H1 (cell line): ENCODE measurements at regions not wholly inside any gene's neighbourhood (a gene's known extent, or its start where the extent isn't known, plus 50 kb on each side); places are given as distances from the start of the nearest gene placed in this dataset.

Experiments used
- CTCF ChIA-PET: fragments of 300-600 bp; sonication (Branson Sonifier 250); formaldehyde crosslinking; loops from one replicate; lab custom pipeline; 2021; ENCODE audit not compliant: partially characterized antibody; lab: Charles Lee
- POLR2A ChIA-PET: fragments of 300-600 bp; sonication (Branson Sonifier 250); formaldehyde crosslinking; loops from one replicate; lab custom pipeline; 2021; ENCODE audit warnings: inconsistent platforms; ENCODE audit not compliant: partially characterized antibody; lab: Charles Lee
- DNase-seq, 2 experiments: peaks; one replicate each; pipeline versions ENCODE4 v3.0.0 to v3.0.0-alpha.2; 2010 to 2022; ENCODE audit warnings: low spot score in 2 of 2, low read depth in 1 of 2, mixed read lengths in 1 of 2
- FAIRE-seq: peaks from 2 replicates; lab custom pipeline; 2011; peaks lifted over from hg19 to GRCh38; lab: Jason Lieb, UNC
- H2AFZ ChIP-seq: 2 replicates; pipeline ENCODE4 v1.8.1; 2012; ENCODE audit warnings: low read length, inconsistent platforms
- H2AK5ac ChIP-seq: 2 replicates; pipeline ENCODE4 v1.6.1; 2013; ENCODE audit warnings: low read depth, low read length
- H2BK120ac ChIP-seq: replicated peaks from 2 replicates; pipeline ENCODE3; 2013; ENCODE audit warnings: low read depth, low read length, inconsistent platforms
- H2BK12ac ChIP-seq: 2 replicates; pipeline ENCODE4 v1.6.1; 2013; ENCODE audit warnings: low read depth, low read length
- H2BK15ac ChIP-seq: 2 replicates; pipeline ENCODE4 v1.6.1; 2013; ENCODE audit warnings: low read length
- H2BK20ac ChIP-seq: 2 replicates; pipeline ENCODE4 v1.6.1; 2013; ENCODE audit warnings: low read length
- H2BK5ac ChIP-seq: 2 replicates; pipeline ENCODE4 v1.6.1; 2013; ENCODE audit warnings: low read depth, low read length
- H3K14ac ChIP-seq: 2 replicates; pipeline ENCODE4 v1.6.1; 2013; ENCODE audit warnings: inconsistent platforms; ENCODE audit not compliant: insufficient read length
- H3K18ac ChIP-seq: 2 replicates; pipeline ENCODE4 v1.6.1; 2013; ENCODE audit warnings: low read length; ENCODE audit errors: extremely low read depth
- H3K23ac ChIP-seq: 2 replicates; pipeline ENCODE4 v1.6.1; 2013; ENCODE audit warnings: inconsistent platforms; ENCODE audit not compliant: insufficient read length
- H3K23me2 ChIP-seq: 2 replicates; pipeline ENCODE4 v1.6.1; 2013; ENCODE audit warnings: low read depth, low read length
- H3K27ac ChIP-seq: 2 replicates; pipeline ENCODE4 v1.6.1; 2011; ENCODE audit warnings: low read depth, low read length, inconsistent platforms
- H3K27me3 ChIP-seq, 4 experiments: replicated peaks in 1 of 4; 1 replicate in 1 of 4; 2 replicates in 3 of 4; pipeline versions ENCODE4 v1.6.1 to v1.8.1; 2011 to 2013; ENCODE audit warnings: low read length in 3 of 4, mild to moderate bottlenecking in 3 of 4, inconsistent platforms in 2 of 4, mixed read lengths in 2 of 4, moderate library complexity in 1 of 4; ENCODE audit not compliant: control insufficient read depth in 3 of 4, insufficient read depth in 3 of 4; ENCODE audit errors: extremely low read depth in 1 of 4
- H3K36me3 ChIP-seq, 4 experiments: 2 replicates each; pipeline versions ENCODE4 v1.6.1 to v1.8.1; 2011 to 2013; ENCODE audit warnings: mild to moderate bottlenecking in 4 of 4, low read length in 3 of 4, moderate library complexity in 2 of 4, control low read depth in 1 of 4, inconsistent platforms in 1 of 4; ENCODE audit not compliant: insufficient read depth in 4 of 4, control insufficient read depth in 2 of 4
- H3K4ac ChIP-seq: replicated peaks from 2 replicates; pipeline ENCODE3; 2013; ENCODE audit warnings: low read length, low read depth, mixed read lengths, inconsistent platforms; ENCODE audit not compliant: insufficient read length
- H3K4me1 ChIP-seq, 4 experiments: replicated peaks in 1 of 4; 1 replicate in 1 of 4; 2 replicates in 3 of 4; pipeline versions ENCODE4 v1.6.1 to v1.8.1; 2011 to 2013; ENCODE audit warnings: low read length in 3 of 4, inconsistent platforms in 2 of 4, mixed read lengths in 1 of 4; ENCODE audit not compliant: insufficient read depth in 4 of 4, control insufficient read depth in 3 of 4
- H3K4me2 ChIP-seq, 2 experiments: 2 replicates each; pipeline versions ENCODE4 v1.6.1 to v1.8.1; 2011 to 2013; ENCODE audit warnings: low read depth in 2 of 2, low read length in 2 of 2, control low read depth in 1 of 2, inconsistent platforms in 1 of 2, mild to moderate bottlenecking in 1 of 2; ENCODE audit not compliant: insufficient read depth in 1 of 2
- H3K4me3 ChIP-seq, 4 experiments: fragments of 200-600, 300-600 bp in 1 of 4; sonication (generic), shearing (Covaris generic), sonication (Bioruptor Twin) in 1 of 4; 2 replicates each; pipeline versions ENCODE4 v1.5.1 to v1.8.1; 2011 to 2016; ENCODE audit warnings: low read length in 4 of 4, low read depth in 3 of 4, control low read depth in 2 of 4, inconsistent platforms in 2 of 4, mild to moderate bottlenecking in 2 of 4, mixed read lengths in 1 of 4, moderate library complexity in 1 of 4; ENCODE audit not compliant: insufficient read depth in 2 of 4; ENCODE audit errors: extremely low read depth in 1 of 4
- H3K56ac ChIP-seq: replicated peaks from 2 replicates; pipeline ENCODE3; 2013; ENCODE audit warnings: low read depth, mild to moderate bottlenecking, mixed read lengths, low read length, inconsistent platforms; ENCODE audit not compliant: insufficient read length
- H3K79me1 ChIP-seq: 2 replicates; pipeline ENCODE4 v1.6.1; 2013; ENCODE audit warnings: low read depth, low read length, control low read depth
- H3K79me2 ChIP-seq, 2 experiments: 2 replicates each; pipeline versions ENCODE4 v1.6.1 to v1.8.1; 2012 to 2013; ENCODE audit warnings: low read length in 2 of 2, mild to moderate bottlenecking in 2 of 2, inconsistent platforms in 1 of 2; ENCODE audit not compliant: insufficient read depth in 2 of 2, control insufficient read depth in 1 of 2
- H3K9ac ChIP-seq, 4 experiments: replicated peaks in 1 of 4; 1 replicate in 1 of 4; 2 replicates in 3 of 4; pipeline versions ENCODE4 v1.6.1 to v1.8.1; 2011 to 2013; ENCODE audit warnings: low read depth in 3 of 4, low read length in 3 of 4, control low read depth in 2 of 4, mild to moderate bottlenecking in 2 of 4, moderate library complexity in 2 of 4, inconsistent platforms in 1 of 4; ENCODE audit errors: extremely low read depth in 1 of 4
- H3K9me3 ChIP-seq, 2 experiments: 2 replicates each; pipeline versions ENCODE4 v1.6.1 to v1.8.1; 2012 to 2013; ENCODE audit warnings: mild to moderate bottlenecking in 2 of 2, moderate library complexity in 2 of 2, control low read depth in 1 of 2, inconsistent platforms in 1 of 2, low read depth in 1 of 2, low read length in 1 of 2, mixed read lengths in 1 of 2; ENCODE audit not compliant: insufficient read depth in 2 of 2
- H4K20me1 ChIP-seq, 2 experiments: replicated peaks in 1 of 2; 2 replicates each; pipeline versions ENCODE3 to v1.8.1; 2011 to 2013; ENCODE audit warnings: inconsistent platforms in 2 of 2, low read length in 2 of 2, mild to moderate bottlenecking in 1 of 2; ENCODE audit not compliant: insufficient read depth in 2 of 2, control insufficient read depth in 1 of 2
- H4K5ac ChIP-seq: 2 replicates; pipeline ENCODE4 v1.6.1; 2013; ENCODE audit warnings: low read length, low read depth, mixed read lengths, inconsistent platforms; ENCODE audit not compliant: insufficient read length
- H4K8ac ChIP-seq: 2 replicates; pipeline ENCODE4 v1.8.0; 2013; ENCODE audit warnings: mild to moderate bottlenecking, moderate library complexity, low read length, inconsistent platforms; ENCODE audit not compliant: insufficient read depth; ENCODE audit errors: extremely low read depth
- H4K91ac ChIP-seq: replicated peaks from 2 replicates; pipeline ENCODE3; 2013; ENCODE audit warnings: low read length, mixed read lengths, inconsistent platforms; ENCODE audit not compliant: insufficient read length
- ASH2L ChIP-seq: fragments of 200-600, 300-600 bp; sonication (generic); IDR thresholded peaks from one replicate; pipeline ENCODE4 v1.7.1; 2017; ENCODE audit warnings: low read length
- CEBPB ChIP-seq: IDR thresholded peaks from 2 replicates; pipeline ENCODE4 v1.6.1; 2012; ENCODE audit warnings: low read depth, low read length
- EP300 ChIP-seq, 2 experiments: IDR thresholded peaks; 1 replicate in 1 of 2; 2 replicates in 1 of 2; pipeline ENCODE4 v1.6.1; 2011 to 2012; ENCODE audit warnings: low read depth in 2 of 2, low read length in 2 of 2, mild to moderate bottlenecking in 2 of 2, borderline replicate concordance in 1 of 2, inconsistent platforms in 1 of 2, moderate library complexity in 1 of 2
- GTF2F1 ChIP-seq: IDR thresholded peaks from 2 replicates; pipeline ENCODE4 v1.6.1; 2012; ENCODE audit warnings: low read depth, low read length, improper control_type of control experiment, borderline replicate concordance
- MAFK ChIP-seq: IDR thresholded peaks from 2 replicates; pipeline ENCODE4 v1.6.1; 2012; ENCODE audit warnings: low read depth, mild to moderate bottlenecking, improper control_type of control experiment, low read length
- POLR2A ChIP-seq, 2 experiments: IDR thresholded peaks; 1 replicate in 1 of 2; 2 replicates in 1 of 2; pipeline ENCODE4 v1.6.1; 2011; ENCODE audit warnings: low read depth in 2 of 2, low read length in 2 of 2, mild to moderate bottlenecking in 2 of 2; ENCODE audit errors: control extremely low read depth in 1 of 2
- POLR2AphosphoS5 ChIP-seq: IDR thresholded peaks from 2 replicates; pipeline ENCODE4 v1.6.1; 2011; ENCODE audit warnings: low read depth, low read length
- RBBP5 ChIP-seq: IDR thresholded peaks from 2 replicates; pipeline ENCODE4 v1.7.1; 2012; ENCODE audit warnings: low read depth, mild to moderate bottlenecking, inconsistent platforms, low read length, moderate library complexity, borderline replicate concordance
- SIN3A ChIP-seq, 2 experiments: IDR thresholded peaks in 1 of 2; conservative IDR thresholded peaks in 1 of 2; 2 replicates each; pipeline ENCODE4 v1.6.1; 2011 to 2012; ENCODE audit warnings: low read length in 2 of 2, improper control_type of control experiment in 1 of 2, low read depth in 1 of 2, mild to moderate bottlenecking in 1 of 2
- SUZ12 ChIP-seq: fragments of 200-600 bp; sonication (generic); IDR thresholded peaks from 2 replicates; pipeline ENCODE4 v1.6.1; 2012; ENCODE audit warnings: mild to moderate bottlenecking, inconsistent platforms, low read length, moderate library complexity, mixed read lengths
- TBP ChIP-seq: IDR thresholded peaks from 2 replicates; pipeline ENCODE4 v1.6.1; 2011; ENCODE audit warnings: low read depth, low read length, improper control_type of control experiment
- YY1 ChIP-seq: IDR thresholded peaks from 2 replicates; pipeline ENCODE4 v1.6.1; 2011; ENCODE audit warnings: low read depth, mild to moderate bottlenecking, low read length
- ZNF274 ChIP-seq: IDR thresholded peaks from 2 replicates; pipeline ENCODE4 v1.7.0; 2012; ENCODE audit warnings: low read length, borderline replicate concordance; ENCODE audit errors: extremely low read depth
- WGBS, 2 experiments: shearing (Covaris generic) in 1 of 2; methylation state at CpG; one replicate each; pipeline versions ENCODE4 v1.1.6 to v1.1.7; 2013 to 2015; ENCODE audit warnings: low lambda C conversion rate in 2 of 2, mixed read lengths in 2 of 2, inconsistent platforms in 1 of 2, low coverage in 1 of 2, missing lambda C conversion rate in 1 of 2; ENCODE audit not compliant: insufficient replicate concordance in 2 of 2, insufficient coverage in 1 of 2, insufficient read length in 1 of 2; ENCODE audit errors: extremely low coverage in 1 of 2, missing lambda C conversion rate in 1 of 2; 5-methylcytosine and 5-hydroxymethylcytosine counted together

DNA sequence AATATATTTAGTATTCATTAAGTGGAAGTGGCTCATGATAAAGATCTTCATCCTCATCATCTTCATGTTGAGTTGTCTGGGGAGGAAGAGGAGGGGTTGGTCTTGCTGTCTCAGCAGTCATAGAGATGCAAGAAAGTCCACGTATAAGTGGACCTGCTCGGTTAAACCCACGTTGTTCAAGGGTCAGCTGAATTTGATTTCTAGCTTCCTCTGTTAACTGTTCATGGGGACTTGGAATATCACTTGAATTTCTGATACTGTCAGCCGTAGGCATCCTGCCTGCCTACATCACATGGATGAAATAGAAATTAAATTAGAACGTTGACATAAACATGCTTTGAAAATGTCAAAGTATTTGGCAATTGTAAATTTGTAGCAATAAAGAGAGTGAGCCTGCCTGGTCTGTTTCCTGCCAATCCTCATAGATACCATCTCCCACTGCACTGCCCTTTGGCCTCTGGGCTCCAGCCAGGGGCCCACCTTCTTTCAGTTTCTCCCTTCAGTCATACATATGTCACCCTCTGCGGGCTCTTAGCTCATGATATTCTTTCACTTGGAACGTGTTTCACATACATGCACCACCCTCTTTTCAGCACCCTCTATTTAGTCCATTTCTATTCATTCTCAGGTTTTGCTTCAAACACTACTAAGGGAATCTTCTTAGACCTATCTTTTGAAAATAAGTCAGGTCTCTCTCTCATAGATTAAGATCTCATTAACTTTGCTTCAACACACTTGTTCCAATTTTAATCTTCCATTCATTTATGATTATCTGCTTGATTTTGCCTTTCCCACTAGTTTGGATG, 376.3 kb downstream of the IPMK start:
- CTCF ChIA-PET = interaction anchor here (0.9 kb wide), 1 partner anchor 261 kb away, joined by 3 read pairs; no protein-coding TSS in a partner anchor
- TF ChIP-seq ZNF274 = no peak
- TF ChIP-seq YY1 = no peak
- no peak for TF ChIP-seq CEBPB
- TF ChIP-seq GTF2F1 = no peak
- no peak for TF ChIP-seq TBP
- TF ChIP-seq EP300 (IDR thresholded peaks at IDR 0.05; ENCODE audit: borderline replicate concordance in 1 of 2, low read depth in 2 of 2, low read length in 2 of 2) = no peak
- no peak for TF ChIP-seq SUZ12
- TF ChIP-seq POLR2A (IDR thresholded peaks at IDR 0.05; ENCODE audit: control extremely low read depth in 1 of 2, low read depth in 2 of 2, low read length in 2 of 2) = no peak
- TF ChIP-seq ASH2L = no peak
- TF ChIP-seq POLR2AphosphoS5 = no peak
- TF ChIP-seq RBBP5 = no peak
- no peak for TF ChIP-seq SIN3A (conservative IDR thresholded peaks at IDR 0.05 in 1 of 2, IDR thresholded peaks at IDR 0.05 in 1 of 2; ENCODE audit: low read depth in 1 of 2, low read length in 2 of 2)
- no peak for TF ChIP-seq MAFK

More for the DNA sequence above, 376.3 kb downstream of the IPMK start:
- H3K9ac ChIP-seq = no peak overlapping the region
- H3K23me2 ChIP-seq = no peaks in the 10 kb centered on the region
- no peak overlapping the region for H3K4me2 ChIP-seq
- POLR2A ChIA-PET = no interaction called here
- FAIRE-seq (no peak), DNase-seq (no peak)
- H3K4me3 ChIP-seq = 0 out of 8 replicates have a peak overlapping the region, but pooled peaks of 1 of the 4 experiments have one; percentile 2
- H2BK12ac ChIP-seq = no peak overlapping the region
- no peak overlapping the region for H3K27ac ChIP-seq
- no peaks in the 10 kb centered on the region for H3K36me3 ChIP-seq
- no peak overlapping the region for H2BK20ac ChIP-seq
- WGBS, 2 experiments = 91% methylated on average over 7 of the region's 7 CpGs; no CpG with 5 or more reads in 1 of the 2 experiments
- H3K27me3 ChIP-seq = no peaks in the 10 kb centered on the region
- no peaks in the 10 kb centered on the region for H3K79me2 ChIP-seq
- no peak overlapping the region for H2BK5ac ChIP-seq
- H3K9me3 ChIP-seq = peaks cover 13 to 15% of the 10 kb centered on the region in 2 experiments; a peak in 3 of 4 replicates
- no peak overlapping the region for H3K23ac ChIP-seq
- no peaks in the 10 kb centered on the region; a peak in 2 of 7 replicates for H3K4me1 ChIP-seq
- H4K91ac ChIP-seq = no peak overlapping the region
- H3K18ac ChIP-seq = no peak overlapping the region
- H2BK15ac ChIP-seq = no peak overlapping the region
- H3K4ac ChIP-seq = no peak overlapping the region
- H3K79me1 ChIP-seq = no peaks in the 10 kb centered on the region
- no peak overlapping the region for H4K8ac ChIP-seq
- H2AFZ ChIP-seq = no peak overlapping the region
- no peak overlapping the region for H2BK120ac ChIP-seq
- no peaks in the 10 kb centered on the region for H4K20me1 ChIP-seq
- H3K56ac ChIP-seq = no peak overlapping the region
- H4K5ac ChIP-seq = no peak overlapping the region
- H3K14ac ChIP-seq = no peak overlapping the region
- no peak overlapping the region for H2AK5ac ChIP-seq
